Fibroblast of skin of left biceps (primary cell): ENCODE measurements at regions not wholly inside any gene's neighbourhood (a gene's known extent, or its start where the extent isn't known, plus 50 kb on each side); places are given as distances from the start of the nearest gene placed in this dataset.

Source experiments
- DNase-seq, 2 experiments: peaks; one replicate each; pipeline ENCODE4 v3.0.0-alpha.2; 2013; ENCODE audit warnings: low read depth in 2 of 2

DNA sequence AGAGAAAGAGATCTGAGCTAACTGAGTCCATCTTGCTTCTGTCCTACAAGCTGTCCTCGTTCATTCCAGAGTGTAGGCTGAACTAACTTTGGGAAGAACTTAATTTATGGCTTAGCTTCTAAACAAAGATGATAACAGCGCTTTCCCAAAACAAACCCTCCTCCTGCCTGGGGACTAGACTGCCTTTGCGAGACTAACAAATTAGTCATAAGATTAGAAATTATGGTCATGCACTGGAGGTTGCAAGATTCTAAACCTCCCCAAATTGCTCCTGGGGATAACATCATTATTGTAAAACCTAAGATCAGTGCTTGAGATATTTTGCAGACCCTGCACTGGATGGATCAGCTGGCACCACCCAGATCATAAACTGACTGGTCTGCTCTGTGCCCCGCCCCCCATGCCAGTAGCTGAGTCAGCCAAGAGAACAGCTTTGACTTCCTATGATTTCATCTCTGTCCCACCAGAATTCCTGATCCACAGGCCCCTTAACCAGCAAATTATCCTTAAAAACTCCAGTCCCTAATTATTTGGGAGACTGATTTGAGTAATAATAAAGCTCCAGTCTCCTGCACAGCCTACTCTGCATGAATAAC is 883.3 kb downstream of the TRIML1 start:
- no peak for DNase-seq

DNA sequence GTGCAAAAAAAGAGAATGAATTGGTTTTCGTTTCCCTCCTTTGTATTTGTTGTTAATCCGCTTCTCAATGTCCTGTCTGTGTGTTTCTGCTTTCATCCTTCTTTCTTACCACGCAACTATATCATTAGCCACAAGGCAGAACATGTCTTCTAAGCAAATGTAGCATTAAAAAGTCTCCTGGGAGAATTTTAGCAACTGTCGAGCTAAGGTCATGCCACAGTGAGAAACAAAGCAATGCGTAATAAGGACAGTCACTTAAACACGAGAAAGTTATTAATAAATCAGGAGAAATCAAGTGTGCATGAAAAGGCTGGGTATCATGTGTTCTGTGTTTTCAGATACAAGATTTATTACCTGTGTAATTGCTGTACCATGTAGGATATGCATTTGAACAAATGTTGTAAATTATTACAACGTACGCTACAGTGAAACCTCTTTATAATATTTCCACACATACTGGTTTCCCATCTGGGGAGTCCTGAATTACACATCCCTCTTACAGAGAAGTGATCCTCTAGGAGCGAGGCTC is 890.8 kb downstream of the TRIML1 start:
- no peak for DNase-seq

DNA sequence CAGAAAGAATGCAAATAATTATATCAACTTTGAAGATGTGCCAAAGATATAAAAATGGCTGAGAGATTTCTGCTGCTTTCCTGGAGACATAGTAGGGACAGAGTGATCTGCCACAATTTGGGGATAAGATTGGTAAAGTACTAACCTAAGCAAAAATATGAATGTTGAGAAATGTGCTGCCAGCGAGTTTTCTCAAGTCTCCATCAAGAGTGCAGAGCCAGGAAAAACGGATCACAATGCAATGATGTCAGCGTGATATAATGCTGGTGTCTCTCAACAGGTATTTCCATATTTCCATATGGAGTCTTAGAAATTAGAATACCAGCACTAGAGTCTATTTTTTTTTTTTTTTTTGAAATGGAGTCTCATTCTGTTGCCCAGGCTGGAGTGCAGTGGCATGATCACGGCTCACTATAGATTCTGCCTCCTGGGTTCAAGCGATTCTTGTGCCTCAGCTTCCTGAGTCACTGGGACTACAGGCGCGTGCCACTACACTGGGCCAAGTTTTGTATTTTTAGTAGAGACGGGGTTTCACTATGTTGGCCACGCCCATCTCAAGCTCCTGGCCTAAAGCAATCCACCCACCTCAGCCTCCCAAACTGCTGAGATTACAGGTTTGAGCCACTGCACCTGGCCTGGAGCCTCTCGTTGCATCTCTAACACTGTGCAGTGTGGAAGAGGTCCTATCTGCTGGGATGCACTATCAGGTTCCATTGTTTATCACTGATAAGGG is 893.5 kb downstream of the TRIML1 start:
- no peak for DNase-seq

DNA sequence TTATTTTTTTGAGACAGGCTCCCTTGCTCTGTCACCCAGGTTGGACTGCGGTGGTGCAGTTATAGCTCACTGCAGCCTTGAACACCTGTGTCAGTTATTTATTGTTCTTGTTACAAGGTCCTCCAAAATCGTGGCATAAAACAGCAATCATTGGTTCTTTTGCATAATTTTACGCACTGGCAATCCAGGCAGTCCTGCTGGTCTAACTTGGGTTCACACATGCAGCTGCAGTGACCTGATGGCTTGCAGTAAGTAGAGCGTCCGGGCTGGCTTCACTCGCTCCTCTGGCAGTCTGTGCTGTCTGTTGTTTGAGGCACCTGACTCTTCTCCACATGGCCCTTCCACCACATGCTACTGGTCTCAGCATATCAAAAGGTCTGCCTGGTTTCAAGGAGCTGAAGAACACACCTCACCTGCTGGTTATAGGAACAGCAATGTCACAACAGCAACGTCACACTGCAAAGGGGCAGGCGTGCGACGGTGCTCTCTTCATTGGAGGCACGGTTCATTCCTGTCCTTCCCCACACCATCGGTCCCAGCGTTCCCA is 894.6 kb downstream of the TRIML1 start:
- DNase-seq, result no peak

DNA sequence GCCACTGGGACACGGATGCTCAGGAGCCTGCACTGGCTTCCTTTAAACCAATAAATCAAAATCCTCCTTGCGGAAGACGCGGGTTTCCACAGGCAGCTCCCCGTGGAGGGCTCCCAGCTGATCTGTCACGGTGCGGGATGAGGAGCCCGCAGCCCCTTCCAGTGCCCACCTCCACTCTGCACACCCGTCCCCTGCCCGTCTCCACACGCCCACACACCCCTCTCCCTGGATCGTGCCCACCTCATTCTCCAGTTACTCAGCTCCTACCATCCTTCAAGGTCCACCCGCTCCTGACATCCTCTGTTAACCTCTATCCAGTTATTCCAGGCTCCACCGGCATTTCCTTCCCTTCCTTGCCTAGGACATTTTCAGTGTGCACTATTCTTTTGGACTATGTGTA is 895.9 kb downstream of the TRIML1 start:
- no peak for DNase-seq

DNA sequence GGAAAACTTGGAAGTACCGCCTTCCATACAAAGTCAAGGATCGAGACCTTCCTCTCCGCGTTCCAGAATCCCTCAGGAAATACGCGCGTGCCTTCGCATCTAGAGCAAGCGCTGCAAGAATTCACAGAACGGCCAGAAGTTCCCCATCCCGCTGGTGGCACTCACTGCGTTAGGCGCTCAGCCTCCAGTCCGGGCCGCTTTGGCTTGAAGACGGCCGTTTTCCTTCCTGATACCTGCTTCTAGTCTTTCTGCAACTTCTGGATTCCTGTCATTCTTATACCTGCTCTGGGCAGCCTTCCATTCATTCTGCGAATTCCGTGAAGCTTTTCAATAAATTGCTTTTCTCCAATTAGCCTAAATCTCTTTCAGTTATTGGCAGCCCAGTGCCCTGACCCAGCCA is 896.4 kb downstream of the TRIML1 start:
- DNase-seq, result no peak

DNA sequence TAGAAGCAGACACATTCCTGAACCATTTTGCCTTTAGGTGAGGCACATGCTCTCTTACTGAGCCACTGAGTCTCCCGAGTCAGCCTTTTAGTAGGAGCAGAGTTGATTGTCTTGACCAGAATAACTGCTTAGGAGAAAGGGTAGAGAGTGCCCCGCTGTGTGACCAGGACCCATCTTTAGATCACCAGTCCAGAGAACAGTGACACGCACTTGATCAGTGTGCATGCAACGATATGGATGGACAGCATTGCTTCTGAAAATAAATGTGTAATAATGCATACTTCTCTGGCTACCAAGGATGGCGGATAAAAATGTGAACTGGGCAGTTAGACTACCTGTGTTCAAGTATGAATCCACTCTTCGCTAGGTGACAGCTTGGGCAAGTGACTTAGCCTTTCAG is 897.7 kb downstream of the TRIML1 start:
- no peak for DNase-seq

DNA sequence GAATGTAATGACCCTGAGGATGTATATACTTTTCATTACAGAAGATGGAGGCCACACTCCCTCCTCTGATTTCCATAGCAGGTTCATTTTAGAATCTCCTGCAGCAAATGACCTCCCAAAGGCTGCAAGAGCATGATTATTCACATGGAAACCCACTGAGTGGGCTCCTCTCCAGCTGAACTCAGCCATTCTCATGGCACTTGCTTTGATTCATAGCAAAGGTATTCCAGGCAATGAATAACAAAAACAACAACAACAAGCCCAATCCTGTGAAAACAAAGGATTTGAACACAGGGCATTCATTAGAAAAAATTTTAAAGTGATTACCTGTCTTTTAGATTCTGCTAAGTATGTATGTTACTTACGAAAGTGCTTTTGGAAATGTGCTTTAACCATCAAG is 894.0 kb upstream of the FRG1 start:
- DNase-seq, result no peak

DNA sequence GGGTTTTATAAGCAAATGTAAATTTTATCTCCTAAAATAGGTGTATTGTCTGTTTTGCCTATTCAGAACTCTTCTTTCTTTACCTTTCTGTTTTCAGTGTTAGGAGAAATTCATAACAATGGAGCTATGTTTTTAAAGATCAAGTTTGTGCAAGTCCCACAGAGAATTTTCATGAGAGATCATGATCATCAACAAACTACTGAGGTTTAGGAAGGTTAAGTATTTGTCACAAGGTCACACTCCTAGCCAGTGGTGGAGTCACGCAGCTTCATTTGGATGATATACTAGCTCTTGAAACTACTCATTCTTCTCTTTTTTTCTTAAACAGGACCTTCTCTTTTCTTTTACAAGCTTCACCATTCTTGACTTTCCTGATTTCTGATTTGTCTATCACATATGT is 892.6 kb upstream of the FRG1 start:
- DNase-seq, result no peak

DNA sequence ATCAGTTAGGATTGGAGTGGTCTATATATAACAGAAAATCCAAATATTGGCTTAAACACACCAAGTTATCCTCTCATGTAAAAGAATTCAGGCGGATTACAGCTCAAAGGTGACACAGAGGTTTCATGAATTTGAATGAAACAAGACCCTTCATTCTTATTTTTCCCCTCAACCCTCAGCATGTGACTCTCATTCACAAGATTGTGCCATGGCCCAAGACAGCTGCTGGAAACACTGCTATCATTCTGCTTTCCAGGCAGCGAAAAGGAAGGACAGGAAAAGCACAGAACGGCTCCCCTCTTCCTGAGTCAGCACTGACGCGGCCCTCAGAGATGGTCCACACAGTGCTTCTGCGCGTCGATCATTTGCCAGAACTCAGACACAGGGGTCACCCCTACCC is 891.0 kb upstream of the FRG1 start:
- no peak for DNase-seq

DNA sequence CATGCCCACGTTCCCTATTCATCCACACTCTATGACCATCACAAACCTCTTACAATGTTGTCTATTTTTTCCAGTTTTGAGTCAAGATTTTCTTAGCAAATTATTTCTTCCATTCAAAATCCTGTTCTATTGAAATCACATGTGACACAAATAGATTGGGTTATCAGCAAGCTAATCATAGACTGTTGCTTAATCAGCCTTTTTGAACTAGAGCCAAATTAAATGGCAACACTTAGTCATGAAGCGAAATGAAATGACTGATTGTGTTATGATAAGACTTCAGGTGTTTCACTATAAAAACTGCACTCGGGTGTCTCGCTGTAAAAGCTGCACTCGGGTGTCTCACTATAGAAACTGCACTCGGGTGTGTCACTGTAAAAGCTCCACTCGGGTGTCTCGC is 890.0 kb upstream of the FRG1 start:
- DNase-seq, result no peak

DNA sequence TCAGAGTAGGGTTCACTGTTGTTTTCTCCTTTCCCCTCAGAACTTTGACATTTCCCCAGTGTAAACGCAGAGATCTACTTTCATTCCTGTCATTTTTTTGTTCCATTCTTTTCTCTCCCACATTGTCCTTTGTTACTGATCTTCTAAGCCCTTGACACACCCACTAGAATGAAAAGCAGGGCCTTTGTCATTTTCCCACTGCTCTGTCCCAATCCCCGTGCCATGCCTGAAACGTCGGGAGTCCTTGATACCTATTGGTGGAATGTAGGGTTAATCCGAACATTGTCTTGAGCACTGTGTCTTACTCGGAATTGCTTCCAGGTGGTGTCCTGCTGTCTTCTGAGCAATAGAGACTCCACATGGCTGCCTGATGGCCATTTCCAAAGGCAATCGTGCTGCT is 887.1 kb upstream of the FRG1 start:
- DNase-seq, result no peak

DNA sequence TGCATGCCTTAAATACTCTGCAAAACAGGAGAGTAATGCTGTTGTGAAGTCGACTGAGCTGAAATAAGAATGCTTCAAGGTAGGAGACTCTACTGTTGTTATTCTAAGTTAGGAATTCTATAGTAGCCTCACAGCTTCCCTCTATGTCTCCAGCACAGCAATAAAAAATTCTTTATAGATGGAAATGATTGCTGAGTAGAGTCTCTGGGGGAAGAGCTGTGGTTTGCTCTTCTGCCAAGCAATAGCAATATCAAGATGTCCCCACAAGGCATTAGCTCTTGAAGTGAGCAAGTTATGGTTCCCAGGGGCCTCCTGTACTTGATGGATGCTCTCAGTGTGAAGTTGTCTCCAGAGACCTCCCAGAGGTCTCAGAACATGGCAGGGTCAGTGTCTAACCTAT is 880.6 kb upstream of the FRG1 start:
- peak; percentile 85 to 88 for DNase-seq

DNA sequence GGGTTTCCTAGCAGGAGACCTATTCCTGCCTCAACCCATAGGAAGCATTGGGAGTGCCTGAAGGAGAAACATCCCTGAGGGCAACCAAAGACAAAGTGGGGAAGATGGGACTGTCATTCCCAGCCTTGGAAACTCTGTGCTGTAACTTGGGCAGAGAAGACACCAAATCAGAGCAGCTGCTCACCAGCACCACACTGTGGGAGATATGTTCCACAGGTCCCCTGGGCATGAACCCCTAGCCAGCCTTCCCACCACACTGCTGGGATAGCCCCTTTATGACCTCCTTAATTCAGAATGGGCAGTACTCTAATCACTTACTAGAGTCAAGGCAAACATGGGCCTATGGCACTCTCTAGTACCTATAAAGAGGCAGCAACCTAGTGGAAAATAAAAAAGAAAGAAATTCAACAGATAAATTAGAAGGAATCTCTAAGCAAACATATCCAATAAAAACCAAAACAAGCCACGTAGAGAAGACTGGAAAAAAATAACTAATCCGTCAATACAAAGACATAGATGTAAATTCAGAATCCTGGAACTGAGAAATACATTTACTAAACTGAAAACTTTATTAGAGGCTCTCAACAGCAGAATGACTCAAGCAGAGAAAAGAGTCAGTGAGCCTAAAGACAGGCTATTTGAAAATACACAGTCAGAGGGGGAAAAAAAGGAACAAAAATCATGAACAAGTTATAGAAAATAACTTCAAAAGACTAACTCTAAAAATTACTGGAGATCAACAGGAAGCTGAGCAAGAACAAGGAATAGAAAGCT is 878.4 kb upstream of the FRG1 start:
- DNase-seq, result no peak

DNA sequence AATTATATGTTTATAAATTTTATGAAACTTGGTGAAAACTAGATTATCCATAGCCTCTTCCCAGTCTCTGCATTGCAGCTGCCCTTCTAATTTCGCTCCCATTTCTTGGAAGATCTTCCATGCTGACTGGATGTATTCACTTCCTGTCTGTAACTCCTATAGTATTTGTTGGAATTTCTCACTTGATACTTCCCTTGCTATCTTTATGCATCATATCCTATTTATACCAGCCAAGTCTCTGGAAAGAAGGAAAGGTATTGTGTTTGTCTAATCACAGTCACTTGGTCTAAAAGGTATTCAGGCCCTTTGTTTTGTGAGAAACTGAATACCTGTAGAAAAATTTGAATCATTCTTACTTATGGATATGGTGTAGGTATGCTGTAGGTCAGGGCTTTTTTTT is 870.9 kb upstream of the FRG1 start:
- no peak for DNase-seq

DNA sequence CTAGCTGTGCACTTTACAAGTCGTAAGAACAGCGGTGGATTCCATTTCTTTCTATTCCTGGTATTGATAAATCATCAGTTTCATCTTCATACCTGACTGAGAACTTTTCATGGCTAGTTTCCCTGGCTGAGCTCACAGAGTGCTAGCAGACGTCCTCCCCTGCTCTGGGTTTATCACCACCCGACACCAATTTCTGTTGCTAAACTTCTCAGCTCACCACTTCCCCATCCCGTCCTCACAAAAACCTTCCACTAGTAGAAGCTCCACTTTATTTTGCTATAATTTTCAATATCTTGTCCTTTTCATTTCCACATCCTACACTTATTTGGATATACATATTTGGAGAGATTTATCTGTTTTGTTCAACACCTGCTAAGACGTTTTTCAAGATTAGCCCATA is 869.4 kb upstream of the FRG1 start:
- no peak for DNase-seq

DNA sequence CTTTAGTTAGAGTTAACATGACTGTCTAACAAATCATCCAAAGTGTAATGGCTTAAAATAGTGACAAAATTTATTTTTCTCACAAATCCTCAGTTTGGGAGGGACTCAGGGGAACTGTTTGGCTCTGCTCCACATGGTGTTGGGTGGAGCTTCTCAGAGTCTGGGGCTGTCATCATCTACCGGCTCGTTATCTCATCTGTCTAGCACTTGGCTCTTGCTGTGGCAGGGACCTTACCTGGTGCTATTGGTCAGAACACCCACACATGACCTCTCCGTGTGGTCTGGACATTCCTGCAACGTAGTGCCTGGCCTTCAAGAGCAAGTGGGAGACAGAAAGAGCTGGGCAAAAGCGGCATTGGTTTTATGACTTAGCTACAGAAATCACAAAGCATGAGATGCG is 866.9 kb upstream of the FRG1 start:
- DNase-seq, result no peak

DNA sequence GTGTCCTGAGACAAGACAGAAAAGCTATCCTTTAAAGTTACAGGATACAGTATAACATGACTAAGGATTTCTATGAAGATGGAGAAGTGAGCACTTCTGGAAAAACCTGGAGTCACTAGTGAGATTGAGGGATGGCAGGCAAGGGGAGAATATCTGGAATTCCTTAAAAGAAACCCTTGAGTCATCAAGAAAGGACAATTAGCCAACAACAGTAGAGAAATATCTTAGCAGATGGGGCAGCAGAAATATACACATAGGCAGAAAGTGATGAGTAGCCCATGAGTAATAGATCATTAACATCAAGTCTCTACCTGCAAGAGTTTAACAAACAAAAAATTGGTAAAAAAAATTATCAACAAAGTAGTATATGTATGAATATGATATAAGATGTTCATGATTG is 858.8 kb upstream of the FRG1 start:
- no peak for DNase-seq

DNA sequence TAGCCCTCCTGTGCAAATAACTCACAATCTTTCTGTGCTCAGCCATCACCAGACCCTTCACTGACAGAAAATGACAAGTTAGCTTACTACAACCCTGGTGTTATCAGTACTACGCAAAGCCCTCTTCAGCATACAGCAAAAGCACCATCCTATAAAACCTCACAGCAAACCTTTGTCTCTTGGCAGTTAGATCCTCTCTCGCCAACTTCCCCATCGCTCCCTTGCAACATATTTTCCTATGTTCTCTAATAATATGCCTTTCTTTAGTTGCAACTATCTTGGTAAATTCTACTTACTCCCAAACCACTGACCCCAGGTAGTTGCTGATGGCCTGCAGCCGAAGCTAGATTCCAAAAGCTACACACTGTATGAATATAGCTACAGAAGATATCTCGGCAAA is 856.9 kb upstream of the FRG1 start:
- no peak for DNase-seq

DNA sequence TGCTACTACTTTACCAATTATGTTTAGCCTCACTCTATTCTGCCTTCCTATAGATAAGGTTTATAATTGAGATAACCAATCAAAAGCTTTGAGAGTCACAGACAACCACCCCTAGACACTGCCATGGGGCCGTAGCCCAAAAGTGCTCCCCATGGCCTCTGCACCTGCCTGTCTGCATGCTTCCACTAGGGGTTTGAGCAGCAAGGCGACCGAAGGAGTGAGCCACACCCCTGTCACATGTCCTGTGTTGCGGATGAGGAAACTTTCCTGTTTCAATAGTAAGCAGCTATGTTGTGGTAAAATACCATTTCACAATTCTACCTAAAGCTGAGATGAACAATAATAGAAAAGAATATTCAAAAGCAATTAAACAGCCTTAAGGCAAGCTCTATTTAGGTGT is 856.0 kb upstream of the FRG1 start:
- DNase-seq, result no peak

DNA sequence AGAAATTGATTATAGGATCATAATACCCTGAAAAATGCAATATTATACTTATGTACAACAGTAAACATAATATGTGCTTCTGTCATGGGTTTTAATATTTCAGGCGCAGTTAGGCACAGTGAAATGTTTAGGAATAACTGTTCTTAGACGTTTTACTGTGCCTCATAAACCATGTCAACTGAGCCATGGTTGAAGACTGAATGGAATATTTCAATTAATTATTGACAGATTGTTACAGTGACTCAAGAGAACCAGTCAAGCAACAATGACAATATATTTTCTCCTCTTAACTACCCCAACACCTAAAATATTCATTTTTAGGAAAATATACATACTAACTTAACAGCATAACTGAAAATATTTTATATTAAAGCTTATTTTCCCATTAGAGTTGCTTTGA is 852.7 kb upstream of the FRG1 start:
- DNase-seq, result no peak

DNA sequence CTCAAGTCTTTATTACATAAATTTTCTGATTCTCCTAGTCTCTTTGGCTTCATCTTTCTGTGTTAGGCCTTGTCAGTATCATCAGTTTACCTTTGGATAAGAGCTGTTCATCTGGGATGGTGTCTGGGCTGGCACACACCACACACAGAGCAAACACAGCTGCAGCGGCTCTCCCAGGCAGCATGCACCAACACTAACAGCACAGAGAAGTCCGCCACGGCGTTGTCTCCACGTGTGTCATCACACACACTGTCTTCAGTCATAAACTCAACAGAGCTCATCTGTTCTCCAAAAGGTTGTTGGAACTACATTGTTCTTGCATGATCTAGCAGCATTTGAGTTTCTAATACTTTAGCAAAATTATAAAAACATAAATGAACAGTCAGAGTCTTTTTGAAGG is 851.9 kb upstream of the FRG1 start:
- no peak for DNase-seq
